ENCODE measurements at regions not wholly inside any gene's neighbourhood (a gene's known extent, or its start where the extent isn't known, plus 50 kb on each side); places are given as distances from the start of the nearest gene placed in this dataset.
"Not testable (repeated sequence)": the region's sequence is repeated elsewhere in the genome, so short reads cannot be mapped to it uniquely, and the experiment has no call there.

- no peak for DNase-seq (ENCODE audit: low read depth)
Measured at GRCh38 chr16:63808730-63809129, 1313.1 kb downstream of the CDH11 start.

DNA sequence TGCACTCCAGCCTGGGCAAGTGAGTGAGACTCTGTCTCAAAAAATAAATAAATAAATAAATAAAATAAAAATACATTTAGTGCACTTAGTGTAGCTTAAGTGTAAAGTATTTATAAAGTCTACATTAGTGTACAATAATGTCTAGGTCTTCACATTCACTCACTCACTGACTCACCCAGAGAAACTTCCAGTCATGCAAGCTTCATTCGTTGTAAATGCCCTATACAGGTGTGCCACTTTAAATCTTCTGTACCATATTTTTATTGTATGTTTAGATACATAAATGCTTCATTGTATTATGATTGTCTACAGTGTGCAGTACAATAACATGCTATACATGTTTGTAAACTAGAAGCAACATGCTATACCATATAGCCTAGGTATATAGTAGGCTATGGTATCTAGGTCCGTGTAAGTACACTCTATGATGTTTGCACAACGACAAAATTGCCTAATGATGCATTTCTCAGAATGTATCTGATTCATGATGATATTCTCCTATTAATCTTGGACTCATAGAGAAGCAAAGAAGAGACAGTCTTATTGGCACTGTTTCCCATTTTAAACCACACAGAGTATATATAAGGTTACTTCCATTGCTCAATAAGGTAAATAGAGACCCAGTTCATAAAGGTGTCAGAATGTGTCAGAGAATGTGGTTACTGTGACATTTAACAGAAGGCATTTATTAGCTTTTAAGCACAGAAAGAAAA lies 1314.9 kb downstream of the CDH11 start:
- no peak for DNase-seq (ENCODE audit: low read depth)

DNA sequence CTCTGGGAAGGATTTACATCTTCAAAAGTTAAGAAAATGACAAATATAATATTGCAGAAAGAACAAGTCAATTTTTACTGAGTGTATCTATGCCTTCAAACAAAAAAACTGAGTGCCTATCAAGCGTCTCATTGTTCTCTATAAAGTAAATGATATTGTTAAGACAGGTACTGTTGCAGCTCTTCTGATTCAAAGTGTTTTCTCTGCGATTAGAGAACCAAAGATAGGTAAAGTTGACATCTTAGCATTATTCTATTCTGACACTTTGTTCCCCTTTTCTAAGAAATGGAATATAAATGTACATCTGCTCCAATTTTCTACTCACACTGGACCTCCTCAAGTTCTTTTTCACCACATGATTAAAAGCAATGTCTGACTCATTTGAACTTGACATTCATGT lies 1317.7 kb downstream of the CDH11 start:
- DNase-seq (ENCODE audit: low read depth): no peak

GRCh38 chr16:63789603-63790002 lies 1332.3 kb downstream of the CDH11 start:
- DNase-seq (ENCODE audit: low read depth): no peak

- peak; percentile 1 for DNase-seq (ENCODE audit: low read depth)
Measured at GRCh38 chr16:63787014-63787413, 1334.8 kb downstream of the CDH11 start.

- DNase-seq (ENCODE audit: low read depth): no peak
Measured at GRCh38 chr16:63785170-63785569, 1336.7 kb downstream of the CDH11 start.

- no peak for DNase-seq (ENCODE audit: low read depth)
Measured at GRCh38 chr16:63776437-63776836, 1345.4 kb downstream of the CDH11 start.

DNA sequence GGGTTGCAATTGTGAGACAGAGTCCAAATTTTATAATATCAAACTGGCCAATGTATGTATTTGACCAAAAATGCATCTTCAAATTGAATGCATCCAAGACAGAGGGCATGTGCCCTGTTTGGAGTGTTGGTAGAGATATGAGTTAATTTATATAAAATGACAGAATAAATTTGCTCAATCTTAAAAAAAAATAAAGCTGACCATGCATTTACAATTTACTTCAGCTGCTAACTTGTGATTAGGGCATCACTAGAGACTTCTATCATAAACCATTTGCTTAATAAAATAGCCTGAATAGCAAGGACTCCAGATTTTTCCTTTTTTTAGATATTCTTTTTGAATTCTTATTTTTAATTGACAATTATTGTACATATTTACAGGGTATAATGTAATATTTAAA lies 1345.8 kb downstream of the CDH11 start:
- DNase-seq (ENCODE audit: low read depth): no peak

- no peak for DNase-seq (ENCODE audit: low read depth)
Measured at GRCh38 chr16:63774302-63774701, 1347.6 kb downstream of the CDH11 start.

GRCh38 chr16:63769211-63769610 lies 1352.7 kb downstream of the CDH11 start:
- no peak for DNase-seq (ENCODE audit: low read depth)

DNA sequence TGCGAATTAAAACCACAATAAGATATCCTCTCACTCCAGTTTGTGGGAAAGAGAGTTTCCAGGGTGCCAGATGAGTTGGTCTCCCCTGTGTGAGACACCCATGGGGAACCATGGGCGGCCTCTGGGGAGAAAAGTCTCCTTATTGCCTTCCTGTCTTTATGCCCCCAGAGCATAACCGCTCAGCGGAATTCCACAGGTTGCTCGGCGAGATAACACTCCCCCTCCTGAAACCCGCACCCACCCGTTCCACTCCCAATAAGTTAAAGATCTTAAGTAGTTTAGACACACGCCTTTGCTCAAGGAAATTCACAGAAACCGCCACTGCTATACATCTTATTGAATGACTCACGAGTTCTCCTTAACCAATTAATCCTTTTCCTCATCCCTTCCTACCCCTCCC lies 1361.6 kb downstream of the CDH11 start:
- not testable (repeated sequence) for DNase-seq (ENCODE audit: low read depth)

DNA sequence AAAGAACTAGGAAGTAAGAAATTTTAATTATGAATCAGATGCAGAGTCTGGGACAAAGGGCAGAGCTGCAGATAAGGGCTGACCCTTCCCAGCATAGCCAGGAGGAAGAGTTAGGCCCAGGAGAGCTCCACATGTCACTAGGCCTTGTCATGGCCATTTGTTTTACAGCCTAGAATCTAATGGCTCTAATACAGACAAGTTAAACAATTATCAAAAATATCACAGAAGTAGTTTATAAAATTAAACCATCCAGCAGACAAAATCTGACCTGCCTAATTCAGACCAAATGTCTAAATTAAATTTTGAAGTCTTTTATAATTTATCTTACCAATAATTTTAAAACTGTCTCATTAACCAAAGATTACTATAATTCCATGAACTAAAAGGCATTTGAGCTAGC lies 1369.5 kb downstream of the CDH11 start:
- no peak for DNase-seq (ENCODE audit: low read depth)

- DNase-seq (ENCODE audit: low read depth): no peak
Measured at GRCh38 chr16:63749276-63749675, 1372.6 kb downstream of the CDH11 start.

DNA sequence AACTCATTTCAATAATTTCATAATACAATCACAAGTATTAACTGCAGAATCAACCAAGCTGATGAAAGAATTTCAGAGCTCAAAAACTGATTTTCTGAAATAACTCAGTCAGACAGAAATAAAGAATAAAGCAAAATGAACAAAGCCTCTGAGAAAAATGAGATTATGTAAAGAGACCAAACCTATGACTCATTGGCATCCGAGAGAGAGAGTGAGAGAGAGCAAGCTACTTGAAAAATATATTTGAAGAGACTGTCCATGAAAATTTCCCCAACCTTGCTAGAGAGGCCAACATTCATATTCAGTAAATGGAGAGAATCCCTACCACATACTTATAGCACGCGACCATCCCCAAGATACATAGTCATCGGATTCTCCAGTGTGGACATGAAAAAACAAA lies 1376.4 kb downstream of the CDH11 start:
- DNase-seq (ENCODE audit: low read depth): no peak

DNA sequence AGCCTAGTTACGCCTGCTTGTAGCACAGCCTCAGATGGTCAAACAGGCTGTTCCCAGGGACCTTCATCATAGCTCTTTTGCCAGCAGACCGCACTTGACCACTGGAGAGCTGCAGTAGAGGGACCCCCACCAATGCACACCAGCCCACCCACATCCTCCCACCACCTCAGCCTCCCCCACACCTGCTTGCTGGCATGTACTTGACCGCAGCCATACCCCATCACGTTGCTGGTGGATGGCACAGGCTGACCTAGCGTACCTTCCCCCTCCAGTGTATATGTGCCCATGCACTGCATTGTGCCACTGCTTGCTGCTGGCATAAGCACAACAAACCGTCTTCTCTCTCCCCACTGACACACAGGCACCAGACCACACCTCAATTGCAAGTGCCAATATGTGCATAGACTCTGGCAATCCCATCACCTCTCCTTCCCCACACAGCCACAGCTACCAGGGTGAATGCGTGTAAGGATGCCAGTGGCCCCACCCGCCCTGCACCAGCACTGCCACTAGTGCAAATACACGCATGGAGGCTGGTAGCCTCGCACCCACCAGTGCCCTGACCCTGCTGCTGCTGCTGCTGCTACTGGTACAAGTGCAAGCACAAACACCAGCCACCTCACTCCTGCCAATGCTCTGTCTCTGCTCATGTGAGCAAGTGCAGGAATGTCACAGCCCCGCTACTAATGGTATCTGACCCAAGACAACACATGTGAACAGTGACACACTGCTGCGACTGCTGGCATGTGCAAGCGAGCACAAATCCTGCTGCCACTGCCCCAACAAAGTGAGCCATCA lies 1377.6 kb downstream of the CDH11 start:
- no peak for DNase-seq (ENCODE audit: low read depth)

DNA sequence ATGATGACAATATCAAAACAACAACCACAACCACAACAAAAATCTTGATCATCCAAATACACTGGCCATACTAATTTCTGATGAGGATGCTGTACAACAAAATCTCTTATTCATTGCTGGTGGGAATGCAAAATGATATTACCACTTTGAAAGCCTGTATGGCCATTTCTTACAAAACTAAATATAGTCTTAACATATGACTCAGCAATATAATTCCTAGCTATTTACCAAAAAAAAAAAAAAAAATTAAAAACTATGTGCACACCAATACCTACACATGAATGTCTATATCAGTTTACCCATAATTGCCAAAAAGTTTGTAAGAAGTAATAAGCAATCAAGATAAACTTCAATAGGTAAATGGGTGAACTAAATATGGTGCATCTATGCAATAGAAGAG lies 1379.7 kb downstream of the CDH11 start:
- DNase-seq (ENCODE audit: low read depth): no peak

- DNase-seq (ENCODE audit: low read depth): no peak
Measured at GRCh38 chr16:63737633-63738032, 1384.2 kb downstream of the CDH11 start.

- no peak for DNase-seq (ENCODE audit: low read depth)
Measured at GRCh38 chr16:63735456-63735855, 1386.4 kb downstream of the CDH11 start.

DNA sequence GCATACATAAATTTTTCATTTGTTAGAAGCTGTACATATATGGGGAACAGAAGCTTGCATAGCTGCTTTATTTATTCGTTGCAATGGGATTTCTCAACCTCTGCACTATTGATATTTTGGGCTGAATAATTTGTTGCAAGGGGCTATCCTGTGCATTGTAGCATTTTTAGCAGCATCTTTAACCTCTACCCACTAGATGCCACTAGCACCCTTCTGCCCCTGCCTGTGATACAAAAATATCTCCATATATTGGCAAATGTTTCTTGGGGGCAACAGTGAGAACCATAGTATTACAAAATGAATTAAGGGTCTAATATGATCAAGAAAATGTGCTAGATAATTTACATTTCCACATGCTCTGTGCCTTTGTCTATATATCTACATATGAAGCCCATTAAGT lies 1401.0 kb downstream of the CDH11 start:
- DNase-seq (ENCODE audit: low read depth): no peak

- DNase-seq (ENCODE audit: low read depth): no peak
Measured at GRCh38 chr16:63719926-63720325, 1401.9 kb downstream of the CDH11 start.

GRCh38 chr16:63717806-63718205 lies 1404.1 kb downstream of the CDH11 start:
- DNase-seq (ENCODE audit: low read depth): no peak

DNA sequence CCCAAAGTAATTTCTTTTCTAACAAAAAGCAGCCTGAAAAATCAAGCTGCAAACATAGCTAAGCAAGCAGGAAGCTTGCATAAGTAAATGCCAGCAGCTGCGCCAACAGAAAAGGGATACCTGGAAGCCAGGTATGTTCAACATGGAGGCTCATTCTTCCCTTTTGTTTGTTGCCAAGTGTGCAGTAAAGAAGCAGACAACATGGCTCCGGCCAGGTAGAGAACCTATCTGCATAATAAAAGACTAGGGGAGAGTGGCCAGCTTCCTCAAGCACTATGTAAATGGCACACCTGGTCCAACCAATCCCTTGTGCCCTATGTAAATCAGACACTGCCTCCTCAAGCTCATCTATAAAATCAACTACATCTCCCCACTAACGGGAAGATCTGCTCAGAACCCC lies 1407.0 kb downstream of the CDH11 start:
- DNase-seq (ENCODE audit: low read depth): no peak

- no peak for DNase-seq (ENCODE audit: low read depth)
Measured at GRCh38 chr16:63712725-63713124, 1409.1 kb downstream of the CDH11 start.
